ENCODE measurements at regions not wholly inside any gene's neighbourhood (a gene's known extent, or its start where the extent isn't known, plus 50 kb on each side); places are given as distances from the start of the nearest gene placed in this dataset.

DNA sequence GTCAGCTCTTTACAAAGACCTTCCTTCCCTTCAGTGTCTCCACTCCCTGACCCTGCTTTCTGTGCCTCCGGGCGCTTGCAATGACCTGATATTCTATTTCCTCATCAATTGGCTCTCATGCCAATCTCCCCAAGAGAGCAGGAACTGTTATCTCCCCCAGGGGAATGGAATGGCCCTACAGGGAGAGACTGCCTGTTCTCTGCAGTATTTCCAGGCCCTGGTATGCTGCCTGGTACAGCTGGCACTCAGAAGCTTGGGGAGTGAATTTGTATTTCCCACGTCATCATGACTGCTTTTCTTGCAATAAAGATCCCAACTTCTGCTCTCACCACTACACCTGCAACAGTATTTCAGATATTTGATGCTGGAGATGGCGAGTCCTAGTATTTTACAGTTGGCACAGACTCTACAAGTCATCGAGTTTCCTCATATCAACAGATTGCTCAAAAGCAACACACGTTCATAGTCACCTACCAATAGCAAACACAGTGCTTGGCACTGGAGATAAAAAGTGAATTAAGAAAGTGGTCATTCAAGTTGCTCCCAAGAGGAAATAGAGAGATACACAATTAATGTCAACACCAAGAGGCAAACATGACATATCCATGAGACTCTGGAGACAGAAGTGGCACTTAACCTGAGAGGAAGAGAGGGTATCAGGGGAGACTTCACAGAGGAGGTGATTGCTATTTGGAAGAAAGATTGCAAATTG, 90.5 kb upstream of the EGFL6 start:
- TF ChIP-seq, protein P1, sequence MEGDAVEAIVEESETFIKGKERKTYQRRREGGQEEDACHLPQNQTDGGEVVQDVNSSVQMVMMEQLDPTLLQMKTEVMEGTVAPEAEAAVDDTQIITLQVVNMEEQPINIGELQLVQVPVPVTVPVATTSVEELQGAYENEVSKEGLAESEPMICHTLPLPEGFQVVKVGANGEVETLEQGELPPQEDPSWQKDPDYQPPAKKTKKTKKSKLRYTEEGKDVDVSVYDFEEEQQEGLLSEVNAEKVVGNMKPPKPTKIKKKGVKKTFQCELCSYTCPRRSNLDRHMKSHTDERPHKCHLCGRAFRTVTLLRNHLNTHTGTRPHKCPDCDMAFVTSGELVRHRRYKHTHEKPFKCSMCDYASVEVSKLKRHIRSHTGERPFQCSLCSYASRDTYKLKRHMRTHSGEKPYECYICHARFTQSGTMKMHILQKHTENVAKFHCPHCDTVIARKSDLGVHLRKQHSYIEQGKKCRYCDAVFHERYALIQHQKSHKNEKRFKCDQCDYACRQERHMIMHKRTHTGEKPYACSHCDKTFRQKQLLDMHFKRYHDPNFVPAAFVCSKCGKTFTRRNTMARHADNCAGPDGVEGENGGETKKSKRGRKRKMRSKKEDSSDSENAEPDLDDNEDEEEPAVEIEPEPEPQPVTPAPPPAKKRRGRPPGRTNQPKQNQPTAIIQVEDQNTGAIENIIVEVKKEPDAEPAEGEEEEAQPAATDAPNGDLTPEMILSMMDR (conservative IDR thresholded peaks at IDR 0.05 in 1 of 2, IDR thresholded peaks at IDR 0.05 in 1 of 2; ENCODE audit: extremely low read depth in 1 of 2, insufficient read depth in 1 of 2, low read depth in 1 of 2, low read length in 2 of 2): no peak
- TF ChIP-seq EZH2 (IDR thresholded peaks at IDR 0.05; ENCODE audit: borderline replicate concordance, low read length): no peak

All from mammary epithelial cell (primary cell).